ENCODE measurements at regions not wholly inside any gene's neighbourhood (a gene's known extent, or its start where the extent isn't known, plus 50 kb on each side); places are given as distances from the start of the nearest gene placed in this dataset.
"Not testable (repeated sequence)": the region's sequence is repeated elsewhere in the genome, so short reads cannot be mapped to it uniquely, and the experiment has no call there.

- no peak for DNase-seq
Observed at GRCh38 chr11:121936781-121937447, 179.1 kb downstream of the BLID start.

- no peak for DNase-seq
Observed at GRCh38 chr11:121936370-121936769, 179.6 kb downstream of the BLID start.

GRCh38 chr11:121933694-121934093 is 182.3 kb downstream of the BLID start:
- peak; percentile 9 to 12 for DNase-seq

GRCh38 chr11:121933294-121933693 is 182.7 kb downstream of the BLID start:
- DNase-seq = no peak

GRCh38 chr11:121932646-121933185 is 183.3 kb downstream of the BLID start:
- no peak for DNase-seq

GRCh38 chr11:121931748-121932352 is 184.2 kb downstream of the BLID start:
- peak; percentile 31 to 47 for DNase-seq

- no peak for DNase-seq
Observed at GRCh38 chr11:121931121-121931520, 184.9 kb downstream of the BLID start.

GRCh38 chr11:121930004-121930965 is 185.7 kb downstream of the BLID start:
- DNase-seq = peak; percentile 79 to 80

- peak in 1 of 2 donors; percentile 6 for DNase-seq
Observed at GRCh38 chr11:121929581-121929980, 186.4 kb downstream of the BLID start.

GRCh38 chr11:121928597-121929580 is 187.1 kb downstream of the BLID start:
- no peak for DNase-seq

GRCh38 chr11:121927789-121928188 is 188.2 kb downstream of the BLID start:
- no peak for DNase-seq

GRCh38 chr11:121927097-121927785 is 188.8 kb downstream of the BLID start:
- no peak for DNase-seq

- no peak for DNase-seq
Observed at GRCh38 chr11:121924191-121924590, 191.8 kb downstream of the BLID start.

- DNase-seq = no peak
Observed at GRCh38 chr11:121917482-121917881, 198.5 kb downstream of the BLID start.

GRCh38 chr11:121914508-121915059 is 201.4 kb downstream of the BLID start:
- no peak for DNase-seq

GRCh38 chr11:121909596-121909995 is 206.4 kb downstream of the BLID start:
- DNase-seq = no peak

- no peak for DNase-seq
Observed at GRCh38 chr11:121907379-121907778, 208.6 kb downstream of the BLID start.

- DNase-seq = peak; percentile 66 to 76
Observed at GRCh38 chr11:121904148-121904547, 211.9 kb downstream of the BLID start.

- no peak for DNase-seq
Observed at GRCh38 chr11:121901886-121902285, 214.1 kb downstream of the BLID start.

- not testable (repeated sequence) for DNase-seq
Observed at GRCh38 chr11:121901417-121901816, 214.6 kb downstream of the BLID start.

- no peak for DNase-seq
Observed at GRCh38 chr11:121899520-121899919, 216.5 kb downstream of the BLID start.
